Posterior vena cava (tissue), 2 donors: ENCODE measurements at regions not wholly inside any gene's neighbourhood (a gene's known extent, or its start where the extent isn't known, plus 50 kb on each side); places are given as distances from the start of the nearest gene placed in this dataset.
"Not testable (repeated sequence)": the region's sequence is repeated elsewhere in the genome, so short reads cannot be mapped to it uniquely, and the experiment has no call there.

Source experiments
- DNase-seq: peaks from one replicate; pipeline ENCODE4 v3.0.0-alpha.2; 2020; ENCODE audit warnings: low spot score
- intact Hi-C, 2 donors: fragments of 100-400 bp; cut with DNase I; formaldehyde crosslinking; loops; one replicate each; pipeline versions ENCODE4 v1.14.1 to v1.14.2; 2022 to 2023
- donor health status: DM: yes; HTN: yes; CAD: no.
- donor health status: DM: yes; HTN: yes; CAD: no.

GRCh38 chr6:168255283-168255881, 64.2 kb downstream of the DACT2 start:
- DNase-seq, result no peak

GRCh38 chr6:168252267-168252666, 67.3 kb downstream of the DACT2 start:
- intact Hi-C loops, result no loop called here

More at GRCh38 chr6:168255283-168255881, 64.2 kb downstream of the DACT2 start:
- intact Hi-C loops, result no loop called here

GRCh38 chr6:168250250-168250649, 69.3 kb downstream of the DACT2 start:
- DNase-seq, result no peak
- intact Hi-C loops, result no loop called here

More at GRCh38 chr6:168252267-168252666, 67.3 kb downstream of the DACT2 start:
- DNase-seq, result no peak

GRCh38 chr6:168249746-168250145, 69.8 kb downstream of the DACT2 start:
- intact Hi-C loops, result no loop called here
- DNase-seq, result no peak

- DNase-seq, result no peak
- intact Hi-C loops, result no loop called here
Observed at GRCh38 chr6:168248148-168248620, 71.4 kb downstream of the DACT2 start.

GRCh38 chr6:168247443-168248147, 72.0 kb downstream of the DACT2 start:
- no peak for DNase-seq

GRCh38 chr6:168244961-168245551, 74.5 kb downstream of the DACT2 start:
- intact Hi-C loops, result no loop called here
- no peak for DNase-seq

More at GRCh38 chr6:168247443-168248147, 72.0 kb downstream of the DACT2 start:
- intact Hi-C loops, result no loop called here

GRCh38 chr6:168243812-168244376, 75.7 kb downstream of the DACT2 start:
- peak; percentile 48 for DNase-seq
- intact Hi-C loops, result no loop called here

GRCh38 chr6:168242940-168243225, 76.7 kb downstream of the DACT2 start:
- peak; percentile 60 for DNase-seq
- intact Hi-C loops, result no loop called here

- no peak for DNase-seq
- intact Hi-C loops, result no loop called here
Observed at GRCh38 chr6:168242111-168242939, 77.3 kb downstream of the DACT2 start.

GRCh38 chr6:168240160-168240559, 79.4 kb downstream of the DACT2 start:
- intact Hi-C loops, result no loop called here
- no peak for DNase-seq

- no peak for DNase-seq
- intact Hi-C loops, result no loop called here
Observed at GRCh38 chr6:168239044-168239773, 80.4 kb downstream of the DACT2 start.

- intact Hi-C loops, result no loop called here
- DNase-seq, result no peak
Observed at GRCh38 chr6:168238159-168238909, 81.2 kb downstream of the DACT2 start.

- DNase-seq, intact Hi-C loops: not testable (repeated sequence)
Observed at GRCh38 chr6:168233875-168234213, 85.7 kb downstream of the DACT2 start.

- intact Hi-C loops, result no loop called here
- DNase-seq, result no peak
Observed at GRCh38 chr6:168232989-168233874, 86.3 kb downstream of the DACT2 start.

- DNase-seq, result no peak
- intact Hi-C loops, result no loop called here
Observed at GRCh38 chr6:168232528-168232927, 87.0 kb downstream of the DACT2 start.

- DNase-seq, result no peak
- intact Hi-C loops, result no loop called here
Observed at GRCh38 chr6:168232062-168232461, 87.5 kb downstream of the DACT2 start.
